PC-9 (cell line): ENCODE measurements at regions not wholly inside any gene's neighbourhood (a gene's known extent, or its start where the extent isn't known, plus 50 kb on each side); places are given as distances from the start of the nearest gene placed in this dataset.

ENCODE experiments used
- BruUV-seq: library from RNA; stranded (reverse); fragments of 400-500 nt; replicated peaks from 2 replicates; lab custom pipeline; 2021; lab: Mats Ljungman, UMichigan
- CTCF ChIA-PET: fragments of 300-600 bp; sonication (Branson Sonifier 250); formaldehyde crosslinking; loops from one replicate; lab custom pipeline; 2022; ENCODE audit warnings: antibody characterized with exemption; lab: Charles Lee
- POLR2A ChIA-PET: fragments of 300-600 bp; sonication (Branson Sonifier 250); formaldehyde crosslinking; loops from one replicate; lab custom pipeline; 2022; ENCODE audit warnings: antibody characterized with exemption; ENCODE audit not compliant: unreplicated experiment; lab: Charles Lee
- DNase-seq, 2 experiments: peaks; one replicate each; pipeline versions ENCODE4 v3.0.0 to v3.0.0-alpha.2; 2015 to 2022; ENCODE audit warnings: mixed read lengths in 1 of 2
- H2AFZ ChIP-seq: fragments of 200-600 bp; sonication (generic); 2 replicates; pipeline ENCODE4 v1.8.1; 2017; ENCODE audit warnings: antibody characterized with exemption
- H3F3A ChIP-seq: fragments of 200-600 bp; sonication (generic); 2 replicates; pipeline ENCODE4 v1.8.1; 2017; ENCODE audit warnings: antibody characterized with exemption, mild to moderate bottlenecking, low read depth; ENCODE audit not compliant: insufficient read depth
- H3K27ac ChIP-seq: fragments of 200-600 bp; sonication (generic); 2 replicates; pipeline ENCODE4 v1.6.1; 2016; ENCODE audit warnings: mixed run types
- H3K27me3 ChIP-seq: fragments of 200-600 bp; sonication (generic); 2 replicates; pipeline ENCODE4 v1.6.1; 2016; ENCODE audit warnings: low read depth, mixed run types; ENCODE audit not compliant: insufficient read depth
- H3K36me3 ChIP-seq: fragments of 200-600 bp; sonication (generic); 2 replicates; pipeline ENCODE4 v1.6.1; 2016; ENCODE audit warnings: low read depth, mixed run types
- H3K4me1 ChIP-seq: fragments of 200-600 bp; sonication (generic); replicated peaks from 2 replicates; pipeline ENCODE4 v1.6.1; 2016; ENCODE audit warnings: mixed run types; ENCODE audit not compliant: insufficient read depth
- H3K4me2 ChIP-seq: fragments of 200-600 bp; sonication (generic); 2 replicates; pipeline ENCODE4 v1.6.1; 2017; ENCODE audit warnings: mixed run types
- H3K4me3 ChIP-seq: fragments of 200-600 bp; sonication (generic); 2 replicates; pipeline ENCODE4 v1.6.1; 2016; ENCODE audit warnings: mixed run types
- H3K79me2 ChIP-seq: fragments of 200-600 bp; sonication (generic); 2 replicates; pipeline ENCODE4 v1.6.1; 2017; ENCODE audit warnings: low read depth, mixed run types
- H3K9me2 ChIP-seq: fragments of 200-600 bp; sonication (generic); 2 replicates; pipeline ENCODE4 v1.8.1; 2017; ENCODE audit warnings: mild to moderate bottlenecking; ENCODE audit not compliant: insufficient read depth
- H3K9me3 ChIP-seq: fragments of 200-600 bp; sonication (generic); 2 replicates; pipeline ENCODE4 v1.8.1; 2016; ENCODE audit warnings: low read depth; ENCODE audit not compliant: insufficient read depth
- H4K20me1 ChIP-seq: fragments of 200-600 bp; sonication (generic); 2 replicates; pipeline ENCODE4 v1.8.1; 2017; ENCODE audit not compliant: insufficient read depth
- EZH2 ChIP-seq: fragments of 200-600 bp; sonication (generic); IDR thresholded peaks from 2 replicates; pipeline ENCODE4 v1.8.0; 2017; ENCODE audit warnings: antibody characterized with exemption, low read depth
- intact Hi-C: fragments of 100-400 bp; cut with micrococcal nuclease; formaldehyde crosslinking; loops from one replicate; pipeline ENCODE4 v1.10.0; 2022; ENCODE audit not compliant: unreplicated experiment
- TF ChIP-seq, protein P1 (sequence below): fragments of 200-600 bp; sonication (generic); conservative IDR thresholded peaks from 2 replicates; pipeline ENCODE4 v1.6.1; 2017; ENCODE audit warnings: mixed run types, antibody characterized with exemption, mild to moderate bottlenecking, moderate library complexity

- H3K27me3 ChIP-seq = no peaks in the 10 kb centered on the region
- H3K9me3 ChIP-seq = no peaks in the 10 kb centered on the region
- no peaks in the 10 kb centered on the region for H3K36me3 ChIP-seq
- no peak overlapping the region for H2AFZ ChIP-seq
- ChIA-PET CTCF (no interaction called here), POLR2A (no interaction called here)
- TF ChIP-seq, protein P1, sequence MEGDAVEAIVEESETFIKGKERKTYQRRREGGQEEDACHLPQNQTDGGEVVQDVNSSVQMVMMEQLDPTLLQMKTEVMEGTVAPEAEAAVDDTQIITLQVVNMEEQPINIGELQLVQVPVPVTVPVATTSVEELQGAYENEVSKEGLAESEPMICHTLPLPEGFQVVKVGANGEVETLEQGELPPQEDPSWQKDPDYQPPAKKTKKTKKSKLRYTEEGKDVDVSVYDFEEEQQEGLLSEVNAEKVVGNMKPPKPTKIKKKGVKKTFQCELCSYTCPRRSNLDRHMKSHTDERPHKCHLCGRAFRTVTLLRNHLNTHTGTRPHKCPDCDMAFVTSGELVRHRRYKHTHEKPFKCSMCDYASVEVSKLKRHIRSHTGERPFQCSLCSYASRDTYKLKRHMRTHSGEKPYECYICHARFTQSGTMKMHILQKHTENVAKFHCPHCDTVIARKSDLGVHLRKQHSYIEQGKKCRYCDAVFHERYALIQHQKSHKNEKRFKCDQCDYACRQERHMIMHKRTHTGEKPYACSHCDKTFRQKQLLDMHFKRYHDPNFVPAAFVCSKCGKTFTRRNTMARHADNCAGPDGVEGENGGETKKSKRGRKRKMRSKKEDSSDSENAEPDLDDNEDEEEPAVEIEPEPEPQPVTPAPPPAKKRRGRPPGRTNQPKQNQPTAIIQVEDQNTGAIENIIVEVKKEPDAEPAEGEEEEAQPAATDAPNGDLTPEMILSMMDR = no peak
- TF ChIP-seq EZH2 = no peak
- no peaks in the 10 kb centered on the region for H3K4me1 ChIP-seq
- H3K79me2 ChIP-seq = no peaks in the 10 kb centered on the region
- no peak for DNase-seq
- H4K20me1 ChIP-seq = no peaks in the 10 kb centered on the region
- H3K9me2 ChIP-seq = no peaks in the 10 kb centered on the region
- H3K27ac ChIP-seq = no peak overlapping the region
- no peak overlapping the region for H3K4me2 ChIP-seq
- no peak overlapping the region for H3K4me3 ChIP-seq
- no peaks in the 10 kb centered on the region for H3F3A ChIP-seq
- no TSS peak for BruUV-seq
- intact Hi-C loops = no loop called here
Measured at GRCh38 chr4:104901438-104901837, 245.2 kb upstream of the TET2 start.

DNA sequence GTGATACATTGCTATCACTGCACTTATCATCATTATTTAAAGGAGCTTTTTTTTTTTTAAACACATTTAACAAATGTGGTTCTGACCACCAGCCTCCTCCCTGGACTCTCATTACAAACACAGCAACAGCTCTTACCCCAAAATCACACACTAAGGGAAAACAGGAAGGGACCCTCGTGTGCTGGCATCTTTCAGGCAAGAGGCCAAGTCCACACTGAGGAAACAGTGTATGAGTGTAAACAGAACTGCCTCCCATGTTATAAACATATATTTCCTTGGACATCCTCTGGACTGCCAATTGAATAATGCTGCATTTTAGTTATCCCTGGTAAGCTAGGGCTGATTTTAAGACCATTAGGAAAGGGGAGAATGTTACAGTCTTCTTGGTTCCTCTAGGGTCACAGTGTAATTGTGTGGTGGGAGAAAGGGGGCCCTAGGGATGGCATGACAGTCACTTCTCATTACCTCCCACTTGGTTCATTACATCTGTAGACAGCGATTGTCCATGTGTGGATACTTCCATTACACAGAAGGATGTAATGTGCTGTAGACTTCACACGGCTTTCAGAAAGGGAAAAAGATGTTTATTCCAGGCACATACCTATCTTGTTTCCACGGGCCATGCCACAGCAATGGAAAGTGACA lies 244.6 kb upstream of the TET2 start:
- BruUV-seq = no TSS peak
- H3K9me3 ChIP-seq = no peaks in the 10 kb centered on the region
- POLR2A ChIA-PET = no interaction called here
- TF ChIP-seq EZH2 = no peak
- TF ChIP-seq, protein P1 = no peak
- H3K4me1 ChIP-seq = no peaks in the 10 kb centered on the region
- H2AFZ ChIP-seq = no peak overlapping the region
- H3F3A ChIP-seq = no peaks in the 10 kb centered on the region
- H3K27me3 ChIP-seq = no peaks in the 10 kb centered on the region
- H4K20me1 ChIP-seq = no peaks in the 10 kb centered on the region
- H3K4me2 ChIP-seq = no peak overlapping the region
- no peak overlapping the region for H3K4me3 ChIP-seq
- intact Hi-C loops = no loop called here
- H3K36me3 ChIP-seq = no peaks in the 10 kb centered on the region
- DNase-seq = no peak
- no peak overlapping the region for H3K27ac ChIP-seq
- CTCF ChIA-PET = no interaction called here
- no peaks in the 10 kb centered on the region for H3K9me2 ChIP-seq
- no peaks in the 10 kb centered on the region for H3K79me2 ChIP-seq

GRCh38 chr4:104905065-104905464 lies 241.6 kb upstream of the TET2 start:
- Histone ChIP-seq H3K9me2 (no peaks in the 10 kb centered on the region), H3K4me2 (no peak overlapping the region), H3K4me1 (no peaks in the 10 kb centered on the region), H3F3A (no peaks in the 10 kb centered on the region), H3K79me2 (no peaks in the 10 kb centered on the region), H3K27me3 (no peaks in the 10 kb centered on the region), H3K4me3 (no peak overlapping the region), H2AFZ (no peak overlapping the region), H4K20me1 (no peaks in the 10 kb centered on the region), H3K27ac (no peak overlapping the region), H3K36me3 (no peaks in the 10 kb centered on the region), H3K9me3 (no peaks in the 10 kb centered on the region)
- no peak for DNase-seq
- TF ChIP-seq EZH2 = no peak
- TF ChIP-seq, protein P1 = no peak
- POLR2A ChIA-PET = no interaction called here
- CTCF ChIA-PET = no interaction called here
- intact Hi-C loops = no loop called here
- BruUV-seq = no TSS peak
